Neural cell (in vitro differentiated cells): ENCODE measurements at regions not wholly inside any gene's neighbourhood (a gene's known extent, or its start where the extent isn't known, plus 50 kb on each side); places are given as distances from the start of the nearest gene placed in this dataset.

Source experiments
- CTCF ChIP-seq: fragments of 450-650 bp; IDR thresholded peaks from 2 replicates; pipeline ENCODE4 v1.5.1; 2014; ENCODE audit warnings: antibody characterized with exemption, mild to moderate bottlenecking, moderate library complexity; ENCODE audit not compliant: poor library complexity, severe bottlenecking
- EP300 ChIP-seq: fragments of 450-650 bp; conservative IDR thresholded peaks from 2 replicates; pipeline ENCODE4 v1.6.1; 2014; ENCODE audit warnings: antibody characterized with exemption, mild to moderate bottlenecking, moderate library complexity; ENCODE audit not compliant: poor library complexity, severe bottlenecking
- EZH2 ChIP-seq: fragments of 200-600, 300-800 bp; shearing (Covaris generic), sonication (generic); IDR thresholded peaks from 2 replicates; pipeline ENCODE4 v1.6.1; 2014; ENCODE audit warnings: antibody characterized with exemption, low read length, borderline replicate concordance, mild to moderate bottlenecking; ENCODE audit not compliant: insufficient read depth, poor library complexity, severe bottlenecking
- POLR2AphosphoS5 ChIP-seq: IDR thresholded peaks from 2 replicates; pipeline ENCODE4 v1.6.1; 2012
- REST ChIP-seq: IDR thresholded peaks from 2 replicates; pipeline ENCODE4 v1.6.1; 2012; ENCODE audit warnings: borderline replicate concordance

GRCh38 chr6:9197726-9198125, 762.4 kb upstream of the SLC35B3 start:
- no peak for TF ChIP-seq CTCF
- no peak for TF ChIP-seq EZH2
- no peak for TF ChIP-seq POLR2AphosphoS5
- TF ChIP-seq EP300: no peak
- no peak for TF ChIP-seq REST
